H9 (cell line): ENCODE measurements at regions not wholly inside any gene's neighbourhood (a gene's known extent, or its start where the extent isn't known, plus 50 kb on each side); places are given as distances from the start of the nearest gene placed in this dataset.

Experiments used
- DNase-seq: peaks from one replicate; pipeline ENCODE4 v3.0.0-alpha.2; 2017
- H2AFZ ChIP-seq: one replicate; pipeline ENCODE4 v1.6.1; 2013; ENCODE audit warnings: mild to moderate bottlenecking, low read length, control low read depth, moderate library complexity
- H2AK5ac ChIP-seq: 2 replicates; pipeline ENCODE4 v1.6.1; 2013; ENCODE audit warnings: low read length, control low read depth, mixed read lengths; ENCODE audit not compliant: insufficient read length
- H2BK120ac ChIP-seq: one replicate; pipeline ENCODE4 v1.6.1; 2013; ENCODE audit warnings: low read depth, mild to moderate bottlenecking, low read length, control low read depth, inconsistent platforms; ENCODE audit not compliant: poor library complexity, severe bottlenecking
- H2BK12ac ChIP-seq: 2 replicates; pipeline ENCODE4 v1.6.1; 2013; ENCODE audit warnings: low read length, control low read depth, mixed read lengths, low read depth; ENCODE audit not compliant: insufficient read length
- H2BK15ac ChIP-seq: 2 replicates; pipeline ENCODE4 v1.6.1; 2013; ENCODE audit warnings: low read depth, low read length, control low read depth
- H2BK20ac ChIP-seq: one replicate; pipeline ENCODE4 v1.6.1; 2013; ENCODE audit warnings: low read depth, mild to moderate bottlenecking, low read length, control low read depth, inconsistent platforms; ENCODE audit not compliant: poor library complexity, severe bottlenecking
- H2BK5ac ChIP-seq: 2 replicates; pipeline ENCODE4 v1.6.1; 2013; ENCODE audit warnings: low read length, control low read depth, mixed read lengths; ENCODE audit not compliant: insufficient read length
- H3K14ac ChIP-seq: 2 replicates; pipeline ENCODE4 v1.6.1; 2013; ENCODE audit warnings: low read length, control low read depth; ENCODE audit not compliant: insufficient read depth
- H3K18ac ChIP-seq: 2 replicates; pipeline ENCODE4 v1.6.1; 2013; ENCODE audit warnings: low read depth, mild to moderate bottlenecking, mixed read lengths, low read length, control low read depth; ENCODE audit not compliant: insufficient read length
- H3K23ac ChIP-seq: 2 replicates; pipeline ENCODE4 v1.6.1; 2013; ENCODE audit warnings: low read length, control low read depth, mixed read lengths, low read depth; ENCODE audit not compliant: insufficient read length
- H3K23me2 ChIP-seq: 2 replicates; pipeline ENCODE4 v1.6.1; 2013; ENCODE audit warnings: low read depth, mild to moderate bottlenecking, mixed read lengths, low read length, control low read depth; ENCODE audit not compliant: insufficient read length, poor library complexity, severe bottlenecking
- H3K27ac ChIP-seq: 2 replicates; pipeline ENCODE4 v1.5.1; 2013; ENCODE audit warnings: low read length, control low read depth, mixed read lengths, low read depth; ENCODE audit not compliant: insufficient read length
- H3K27me3 ChIP-seq: 2 replicates; pipeline ENCODE4 v1.6.1; 2013; ENCODE audit warnings: low read length, control low read depth, inconsistent platforms; ENCODE audit not compliant: insufficient read depth
- H3K4ac ChIP-seq: 2 replicates; pipeline ENCODE4 v1.6.1; 2013; ENCODE audit warnings: low read depth, mild to moderate bottlenecking, control low read depth, inconsistent platforms, low read length, moderate library complexity
- H3K4me1 ChIP-seq: 2 replicates; pipeline ENCODE4 v1.6.1; 2013; ENCODE audit warnings: low read length, control low read depth, inconsistent platforms; ENCODE audit not compliant: insufficient read depth
- H3K4me2 ChIP-seq: 2 replicates; pipeline ENCODE4 v1.6.1; 2013; ENCODE audit warnings: low read length, control low read depth, mixed read lengths; ENCODE audit not compliant: insufficient read length, insufficient read depth
- H3K56ac ChIP-seq: 2 replicates; pipeline ENCODE4 v1.6.1; 2013; ENCODE audit warnings: low read depth, mild to moderate bottlenecking, mixed read lengths, low read length, control low read depth; ENCODE audit not compliant: insufficient read length
- H3K79me1 ChIP-seq: 2 replicates; pipeline ENCODE4 v1.6.1; 2013; ENCODE audit warnings: low read depth, mild to moderate bottlenecking, moderate library complexity, low read length, control low read depth, inconsistent platforms; ENCODE audit not compliant: insufficient read depth, poor library complexity, severe bottlenecking
- H3K79me2 ChIP-seq: 2 replicates; pipeline ENCODE4 v1.6.1; 2013; ENCODE audit warnings: low read length, control low read depth, inconsistent platforms; ENCODE audit not compliant: insufficient read depth
- H3K9ac ChIP-seq: 2 replicates; pipeline ENCODE4 v1.6.1; 2013; ENCODE audit warnings: low read length, control low read depth, mixed read lengths; ENCODE audit not compliant: insufficient read length; ENCODE audit errors: extremely low read depth
- H3K9me3 ChIP-seq: one replicate; pipeline ENCODE4 v1.6.1; 2013; ENCODE audit warnings: low read depth, low read length, inconsistent platforms; ENCODE audit not compliant: control insufficient read depth
- H3T11ph ChIP-seq: one replicate; pipeline ENCODE4 v1.6.1; 2013; ENCODE audit warnings: mild to moderate bottlenecking, low read length, control low read depth, inconsistent platforms
- H4K20me1 ChIP-seq: one replicate; pipeline ENCODE4 v1.6.1; 2013; ENCODE audit not compliant: control insufficient read depth, insufficient read length, insufficient read depth
- H4K5ac ChIP-seq: 2 replicates; pipeline ENCODE4 v1.6.1; 2013; ENCODE audit warnings: low read depth, mild to moderate bottlenecking, mixed read lengths, low read length, control low read depth; ENCODE audit not compliant: insufficient read length
- H4K8ac ChIP-seq: replicated peaks from 2 replicates; pipeline ENCODE4 v1.6.1; 2013; ENCODE audit warnings: low read length, control low read depth, mixed read lengths, low read depth; ENCODE audit not compliant: insufficient read length
- H4K91ac ChIP-seq: 2 replicates; pipeline ENCODE4 v1.6.1; 2013; ENCODE audit warnings: low read depth, mild to moderate bottlenecking, moderate library complexity, mixed read lengths, low read length, control low read depth; ENCODE audit not compliant: insufficient read length
- H3K27ac Mint-ChIP-seq, 3 experiments: 2 replicates in 2 of 3; 3 replicates in 1 of 3; pipeline ENCODE4 v1.8.0; 2020 to 2021; ENCODE audit warnings: mixed read lengths in 3 of 3, mild to moderate bottlenecking in 1 of 3, moderate library complexity in 1 of 3
- H3K27me3 Mint-ChIP-seq: 2 replicates; pipeline ENCODE4 v1.8.0; 2021; ENCODE audit warnings: low read depth, mild to moderate bottlenecking, moderate library complexity, mixed read lengths
- H3K36me3 Mint-ChIP-seq, 3 experiments: 2 replicates in 2 of 3; 3 replicates in 1 of 3; pipeline ENCODE4 v1.8.0; 2020 to 2021; ENCODE audit warnings: low read depth in 3 of 3, mixed read lengths in 3 of 3; ENCODE audit not compliant: insufficient read depth in 1 of 3
- H3K4me1 Mint-ChIP-seq, 2 experiments: 2 replicates each; pipeline ENCODE4 v1.8.0; 2020; ENCODE audit warnings: mixed read lengths in 2 of 2
- H3K4me3 Mint-ChIP-seq, 2 experiments: 2 replicates in 1 of 2; 3 replicates in 1 of 2; pipeline ENCODE4 v1.8.0; 2020 to 2021; ENCODE audit warnings: mild to moderate bottlenecking in 2 of 2, mixed read lengths in 2 of 2, moderate library complexity in 1 of 2
- H3K9me3 Mint-ChIP-seq, 2 experiments: 2 replicates in 1 of 2; 3 replicates in 1 of 2; pipeline ENCODE4 v1.8.0; 2020; ENCODE audit warnings: mild to moderate bottlenecking in 2 of 2, mixed read lengths in 2 of 2, moderate library complexity in 1 of 2
- CTCF ChIP-seq: fragments of 200-600 bp; sonication (generic); conservative IDR thresholded peaks from 3 replicates; pipeline ENCODE4 v1.8.0; 2021; ENCODE audit warnings: antibody characterized with exemption, mild to moderate bottlenecking
- WGBS: extraction: QIAGEN DNeasy Blood & Tissue Kit; methylation state at CpG from one replicate; pipeline ENCODE4 v1.1.7; 2013; ENCODE audit warnings: missing lambda C conversion rate, low lambda C conversion rate, mixed read lengths; ENCODE audit not compliant: insufficient read length; ENCODE audit errors: extremely low coverage; 5-methylcytosine and 5-hydroxymethylcytosine counted together

DNA sequence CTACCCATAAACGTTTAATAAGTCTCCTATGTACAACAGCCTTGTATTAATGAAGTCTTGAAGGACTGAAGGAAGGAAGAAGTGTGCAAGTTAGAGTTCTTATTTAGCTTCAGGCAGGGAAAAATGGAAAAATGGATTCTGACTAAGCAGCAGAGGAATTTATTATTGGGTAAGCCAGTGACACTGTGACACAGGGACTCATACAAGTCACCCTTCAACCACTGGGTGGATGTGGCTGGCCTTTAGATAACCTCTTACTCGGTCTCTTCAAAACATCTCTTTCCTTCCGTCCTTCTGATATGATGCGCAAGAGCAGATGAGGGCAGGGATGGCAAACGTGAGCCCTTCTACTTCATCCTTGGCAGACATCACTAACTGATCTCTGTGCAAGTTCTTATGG is 145.6 kb downstream of the DHX35 start:
- Histone ChIP-seq H3K4ac (no peak overlapping the region), H3K18ac (no peak overlapping the region), H3K9me3 (peaks cover 6% of the 10 kb centered on the region), H4K91ac (no peak overlapping the region), H4K8ac (no peak overlapping the region), H2AK5ac (no peak overlapping the region), H3K56ac (no peak overlapping the region), H3K79me2 (no peaks in the 10 kb centered on the region), H3K23me2 (no peaks in the 10 kb centered on the region), H3K14ac (no peak overlapping the region), H3K4me1 (peaks cover 20% of the 10 kb centered on the region), H3K23ac (no peak overlapping the region), H2AFZ (no peak overlapping the region), H2BK20ac (no peak overlapping the region), H3K27ac (no peak overlapping the region), H4K20me1 (no peaks in the 10 kb centered on the region), H3K4me2 (no peak overlapping the region), H2BK12ac (no peak overlapping the region), H2BK120ac (no peak overlapping the region), H3K9ac (no peak overlapping the region), H2BK5ac (no peak overlapping the region), H3K79me1 (no peaks in the 10 kb centered on the region), H3T11ph (no peak overlapping the region), H2BK15ac (no peak overlapping the region), H4K5ac (no peak overlapping the region), H3K27me3 (no peaks in the 10 kb centered on the region)
- Mint-ChIP-seq H3K4me1 (peaks cover 28 to 32% of the 10 kb centered on the region in 2 experiments), H3K36me3 (peaks cover 4 to 6% (median 5%) of the 10 kb centered on the region in 3 experiments; a peak in 6 of 7 replicates), H3K27ac (no peak overlapping the region), H3K4me3 (no peak overlapping the region), H3K9me3 (peaks cover 9 to 20% of the 10 kb centered on the region in 2 experiments), H3K27me3 (peaks cover 11% of the 10 kb centered on the region)
- TF ChIP-seq CTCF = no peak
- WGBS = no CpG with 5 or more reads among the region's 5 CpGs
- no peak for DNase-seq
